ENCODE measurements at regions not wholly inside any gene's neighbourhood (a gene's known extent, or its start where the extent isn't known, plus 50 kb on each side); places are given as distances from the start of the nearest gene placed in this dataset.
"Not testable (repeated sequence)": the region's sequence is repeated elsewhere in the genome, so short reads cannot be mapped to it uniquely, and the experiment has no call there.

- not testable (repeated sequence) for TF ChIP-seq POLR2A, CTCF, POLR2AphosphoS5 (IDR thresholded peaks at IDR 0.05)
Observed at GRCh38 chr13:86255820-86256219, 456.6 kb upstream of the SLITRK6 start.
